GM13976 (cell line): ENCODE measurements at regions not wholly inside any gene's neighbourhood (a gene's known extent, or its start where the extent isn't known, plus 50 kb on each side); places are given as distances from the start of the nearest gene placed in this dataset.
"Not testable (repeated sequence)": the region's sequence is repeated elsewhere in the genome, so short reads cannot be mapped to it uniquely, and the experiment has no call there.

Experiments used
- DNase-seq: peaks from one replicate; pipeline ENCODE4 v3.0.0; 2012; ENCODE audit warnings: low spot score
- CTCF ChIP-seq: IDR thresholded peaks from 2 replicates; pipeline ENCODE4 v1.5.1; 2012; ENCODE audit warnings: borderline replicate concordance, mild to moderate bottlenecking; ENCODE audit not compliant: insufficient read depth; ENCODE audit errors: extremely low read depth, missing control alignments, control extremely low read depth
- in situ Hi-C: fragments of 300-500 bp; cut with MboI; formaldehyde crosslinking; loops from one replicate; pipeline ENCODE4 v1.12.0; 2022; ENCODE audit warnings: low sequenced_read_pairs, mixed read lengths, inconsistent platforms; ENCODE audit not compliant: unreplicated experiment

DNA sequence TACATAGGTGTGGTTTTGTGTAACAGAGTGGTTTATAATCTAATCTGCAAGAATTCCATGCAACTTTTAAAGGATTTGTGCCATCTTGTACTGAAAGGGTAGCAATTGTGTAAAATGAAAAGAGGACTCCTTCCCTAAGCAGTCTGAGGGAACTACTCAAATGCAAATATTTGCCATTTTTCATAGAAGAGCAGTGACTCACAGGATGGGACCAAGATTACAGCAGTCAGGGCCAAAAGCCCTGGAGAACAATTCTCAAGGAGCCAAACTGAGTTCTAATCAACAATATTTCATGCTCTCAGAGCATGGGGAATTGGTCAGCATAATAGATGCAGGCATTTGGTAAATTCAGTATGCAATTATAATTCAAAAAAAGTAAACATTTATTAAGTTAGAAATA lies 495.8 kb downstream of the CHSY3 start:
- DNase-seq, result no peak
- TF ChIP-seq CTCF, result no peak
- in situ Hi-C loops, result no loop called here

DNA sequence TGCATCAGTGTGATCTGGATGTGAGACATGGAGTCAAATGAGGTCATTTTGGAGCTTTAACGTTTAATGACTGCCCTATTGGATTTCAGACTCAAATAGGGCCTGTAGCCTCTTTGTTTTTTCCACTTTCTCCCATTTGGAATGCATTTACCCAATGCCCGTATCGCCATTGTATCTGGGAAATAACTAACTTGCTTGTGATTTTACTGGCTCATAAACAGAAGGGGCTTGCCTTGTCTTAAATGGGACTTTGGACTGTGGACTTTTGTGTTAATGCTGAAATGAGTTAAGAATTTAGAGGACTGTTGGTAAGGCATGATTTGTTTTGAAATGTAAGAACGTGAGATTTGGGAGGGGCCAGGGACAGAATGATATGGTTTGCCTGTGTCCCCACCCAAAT lies 494.6 kb downstream of the CHSY3 start:
- no peak for DNase-seq
- in situ Hi-C loops, result no loop called here
- no peak for TF ChIP-seq CTCF

DNA sequence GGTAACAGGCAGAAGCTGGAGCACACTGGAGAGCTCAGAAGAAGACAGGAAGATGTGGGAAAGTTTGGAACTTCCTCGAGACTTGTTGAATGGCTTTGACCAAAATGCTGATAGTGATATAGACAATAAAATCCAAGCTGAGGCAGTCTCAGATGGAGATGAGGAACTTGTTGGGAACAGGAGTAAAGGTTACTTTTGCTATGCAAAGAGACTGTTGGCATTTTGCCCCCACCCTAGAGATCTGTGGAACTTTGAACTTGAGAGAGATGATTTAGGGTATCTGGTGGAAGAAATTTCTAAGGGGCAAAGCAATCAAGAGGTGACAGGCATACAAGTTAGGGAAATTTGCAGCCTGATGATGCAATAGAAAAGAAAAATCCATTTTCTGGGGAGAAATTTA lies 493.5 kb downstream of the CHSY3 start:
- in situ Hi-C loops, DNase-seq: not testable (repeated sequence)

DNA sequence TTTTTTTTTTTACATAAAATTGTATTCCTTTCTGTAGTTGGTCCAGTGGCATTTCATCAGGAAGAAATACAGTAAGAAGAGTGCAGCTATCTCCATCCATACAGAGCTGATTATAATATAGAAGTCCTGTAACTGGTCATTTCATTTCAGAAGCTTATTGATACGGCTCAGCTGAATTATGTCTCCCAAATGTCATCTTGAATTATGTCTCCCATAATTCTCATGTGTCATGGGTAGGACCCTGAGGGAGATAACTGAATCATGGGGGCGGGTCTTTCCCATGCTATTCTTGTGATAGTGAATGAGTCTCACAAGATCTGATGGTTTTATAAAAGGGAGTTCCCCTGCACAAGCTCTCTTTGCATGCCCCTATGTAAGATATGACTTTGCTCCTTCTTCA lies 492.9 kb downstream of the CHSY3 start:
- TF ChIP-seq CTCF, result no peak
- DNase-seq, result no peak
- in situ Hi-C loops, result no loop called here

- in situ Hi-C loops, DNase-seq: not testable (repeated sequence)
Observed at GRCh38 chr5:130391727-130392264, 487.5 kb downstream of the CHSY3 start.

GRCh38 chr5:130386155-130386554 lies 481.9 kb downstream of the CHSY3 start:
- in situ Hi-C loops, result no loop called here
- DNase-seq, result no peak
- TF ChIP-seq CTCF, result no peak

DNA sequence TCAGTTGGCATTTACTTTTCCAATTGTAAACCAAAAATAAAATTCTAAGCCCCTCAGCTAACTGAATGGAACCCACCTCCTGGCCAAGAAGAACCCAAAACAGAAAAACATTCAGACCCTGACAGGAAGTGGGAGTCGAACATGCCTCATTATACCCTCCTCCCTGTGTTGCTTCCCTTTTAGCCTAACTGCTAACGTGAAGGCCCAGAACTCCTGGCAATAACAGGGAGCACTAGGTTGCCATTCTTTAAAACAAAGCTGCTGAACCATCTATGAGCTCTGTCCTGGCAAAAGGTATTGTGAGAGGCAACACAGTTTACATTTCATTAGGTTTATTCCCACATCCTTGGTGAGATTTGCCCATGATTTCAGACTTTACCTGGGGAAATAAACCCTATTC lies 481.4 kb downstream of the CHSY3 start:
- DNase-seq, result no peak
- TF ChIP-seq CTCF, result no peak
- in situ Hi-C loops, result no loop called here

DNA sequence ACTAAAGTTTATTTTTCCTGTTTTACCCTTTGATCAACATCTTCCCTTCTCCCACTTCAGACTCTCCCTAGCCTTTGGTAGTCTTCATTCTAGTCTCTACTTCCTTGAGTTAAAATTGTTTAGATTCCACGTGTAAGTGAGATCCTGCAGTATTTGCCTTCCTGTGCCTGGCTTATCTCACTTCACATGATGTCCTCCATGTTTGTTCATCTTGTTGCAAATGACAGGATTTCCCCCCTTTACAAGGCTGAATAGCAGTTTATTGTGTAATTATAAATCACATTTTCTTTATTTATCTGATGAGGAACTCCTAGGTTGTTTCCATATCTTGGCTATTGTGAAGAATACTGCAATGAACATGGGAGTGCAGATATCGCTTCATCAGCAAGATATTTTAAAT lies 461.7 kb downstream of the CHSY3 start:
- TF ChIP-seq CTCF, result no peak
- in situ Hi-C loops, result no loop called here
- no peak for DNase-seq
